ENCODE measurements at regions not wholly inside any gene's neighbourhood (a gene's known extent, or its start where the extent isn't known, plus 50 kb on each side); places are given as distances from the start of the nearest gene placed in this dataset.
A peak's percentile ranks its signal among the peaks of the same experiment; 100 is the strongest.
"Not testable (repeated sequence)": the region's sequence is repeated elsewhere in the genome, so short reads cannot be mapped to it uniquely, and the experiment has no call there.

DNA sequence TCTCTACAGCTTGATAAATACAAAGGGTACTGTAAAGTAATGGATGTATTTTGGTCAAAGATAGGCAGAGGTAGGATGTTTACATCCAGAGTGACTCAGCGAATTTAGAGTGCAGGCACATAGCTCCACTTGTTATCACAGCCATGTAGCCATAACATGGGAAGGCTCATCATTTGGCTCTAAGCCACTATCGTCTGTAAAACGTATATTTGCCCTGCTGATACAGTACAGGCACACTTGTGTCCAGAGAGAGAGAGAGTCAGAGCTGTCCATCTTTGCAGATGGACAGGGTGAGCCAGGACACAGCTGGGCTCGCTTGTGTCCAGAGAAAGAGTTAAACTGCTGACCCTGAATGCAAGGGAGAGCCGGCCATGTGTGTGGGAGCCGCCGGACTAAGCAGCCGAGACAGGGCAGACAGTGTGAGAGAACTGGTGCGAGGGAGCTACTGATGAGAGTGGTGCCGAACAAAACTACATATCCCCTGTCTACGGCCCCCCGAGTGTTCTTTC, 619.0 kb downstream of the DOK5 start:
- Histone ChIP-seq H3K36me3 (no peaks in the 10 kb centered on the region), H3K27me3 (no peaks in the 10 kb centered on the region), H3K4me1 (no peaks in the 10 kb centered on the region), H3K9me3 (no peaks in the 10 kb centered on the region), H3K27ac (no peak overlapping the region), H3K4me3 (no peak overlapping the region)
- TF ChIP-seq POLR2AphosphoS5 (IDR thresholded peaks at IDR 0.05) = no peak
- no peak for TF ChIP-seq POLR2A (IDR thresholded peaks at IDR 0.05)
- TF ChIP-seq, protein P1, sequence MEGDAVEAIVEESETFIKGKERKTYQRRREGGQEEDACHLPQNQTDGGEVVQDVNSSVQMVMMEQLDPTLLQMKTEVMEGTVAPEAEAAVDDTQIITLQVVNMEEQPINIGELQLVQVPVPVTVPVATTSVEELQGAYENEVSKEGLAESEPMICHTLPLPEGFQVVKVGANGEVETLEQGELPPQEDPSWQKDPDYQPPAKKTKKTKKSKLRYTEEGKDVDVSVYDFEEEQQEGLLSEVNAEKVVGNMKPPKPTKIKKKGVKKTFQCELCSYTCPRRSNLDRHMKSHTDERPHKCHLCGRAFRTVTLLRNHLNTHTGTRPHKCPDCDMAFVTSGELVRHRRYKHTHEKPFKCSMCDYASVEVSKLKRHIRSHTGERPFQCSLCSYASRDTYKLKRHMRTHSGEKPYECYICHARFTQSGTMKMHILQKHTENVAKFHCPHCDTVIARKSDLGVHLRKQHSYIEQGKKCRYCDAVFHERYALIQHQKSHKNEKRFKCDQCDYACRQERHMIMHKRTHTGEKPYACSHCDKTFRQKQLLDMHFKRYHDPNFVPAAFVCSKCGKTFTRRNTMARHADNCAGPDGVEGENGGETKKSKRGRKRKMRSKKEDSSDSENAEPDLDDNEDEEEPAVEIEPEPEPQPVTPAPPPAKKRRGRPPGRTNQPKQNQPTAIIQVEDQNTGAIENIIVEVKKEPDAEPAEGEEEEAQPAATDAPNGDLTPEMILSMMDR (IDR thresholded peaks at IDR 0.05) = no peak
- no peak for TF ChIP-seq EP300 (IDR thresholded peaks at IDR 0.05)
- no peak for ATAC-seq (ENCODE audit: low FRiP score in 2 of 2)
- WGBS, 2 donors = 67 to 79% methylated on average over 12 of the region's 12 CpGs
- no peak for DNase-seq

DNA sequence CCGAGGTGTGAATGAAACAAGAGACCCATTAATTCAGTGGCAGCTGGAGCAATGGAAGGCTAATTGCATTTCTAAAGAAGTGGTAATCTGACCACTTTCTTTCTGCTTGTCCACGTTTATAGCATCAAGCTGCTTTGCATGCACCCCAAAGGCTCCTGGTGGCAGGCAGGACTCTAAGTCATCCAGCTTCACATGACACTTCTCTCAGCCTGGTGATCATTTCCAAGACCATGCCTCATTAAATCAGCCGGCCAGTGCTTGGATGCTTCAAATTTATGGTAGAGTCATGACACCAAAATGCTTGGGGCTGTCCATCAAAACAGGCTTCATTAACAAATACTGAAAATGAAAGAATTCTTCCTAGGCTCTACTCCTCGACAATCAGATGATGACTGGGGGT, 614.9 kb downstream of the DOK5 start:
- Histone ChIP-seq H3K27ac (no peak overlapping the region), H3K4me3 (no peak overlapping the region), H3K27me3 (no peaks in the 10 kb centered on the region), H3K36me3 (no peaks in the 10 kb centered on the region), H3K9me3 (no peaks in the 10 kb centered on the region), H3K4me1 (no peaks in the 10 kb centered on the region)
- TF ChIP-seq EP300 (IDR thresholded peaks at IDR 0.05) (no peak), POLR2A (IDR thresholded peaks at IDR 0.05) (no peak), POLR2AphosphoS5 (IDR thresholded peaks at IDR 0.05) (no peak)
- TF ChIP-seq, protein P1 (IDR thresholded peaks at IDR 0.05) = no peak
- 53 to 57% methylated on average over 4 of the region's 4 CpGs for WGBS, 2 donors
- DNase-seq (no peak), ATAC-seq (ENCODE audit: low FRiP score in 2 of 2) (no peak)

DNA sequence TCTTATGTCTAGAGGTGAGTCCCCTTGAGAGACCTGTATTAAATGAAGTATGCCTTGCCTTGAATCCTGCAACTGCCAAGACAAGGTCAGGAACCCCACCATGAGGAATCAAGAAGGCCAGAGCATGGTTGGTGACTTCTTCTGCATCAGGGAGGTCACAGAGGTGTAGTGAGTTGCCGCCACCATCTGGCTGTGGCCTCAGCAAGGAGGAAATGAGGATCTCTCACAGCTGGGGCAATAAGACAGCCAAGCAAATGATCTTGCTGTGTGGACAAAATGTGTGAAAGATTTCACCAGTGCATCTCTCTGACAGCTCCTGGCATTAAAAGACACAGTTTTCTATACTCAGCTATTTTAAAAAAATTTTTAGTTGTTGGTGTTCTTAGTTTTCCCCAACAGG, 611.0 kb downstream of the DOK5 start:
- TF ChIP-seq EP300 (IDR thresholded peaks at IDR 0.05) = no peak
- TF ChIP-seq, protein P1 (IDR thresholded peaks at IDR 0.05) = no peak
- no peak for TF ChIP-seq POLR2AphosphoS5 (IDR thresholded peaks at IDR 0.05)
- TF ChIP-seq POLR2A (IDR thresholded peaks at IDR 0.05) = no peak
- Histone ChIP-seq H3K27ac (no peak overlapping the region), H3K27me3 (no peaks in the 10 kb centered on the region), H3K36me3 (no peaks in the 10 kb centered on the region), H3K4me1 (no peaks in the 10 kb centered on the region), H3K9me3 (no peaks in the 10 kb centered on the region), H3K4me3 (no peak overlapping the region)
- WGBS, 2 donors = 71 to 100% methylated on average over 1 of the region's 1 CpG
- DNase-seq (no peak), ATAC-seq (ENCODE audit: low FRiP score in 2 of 2) (no peak)

DNA sequence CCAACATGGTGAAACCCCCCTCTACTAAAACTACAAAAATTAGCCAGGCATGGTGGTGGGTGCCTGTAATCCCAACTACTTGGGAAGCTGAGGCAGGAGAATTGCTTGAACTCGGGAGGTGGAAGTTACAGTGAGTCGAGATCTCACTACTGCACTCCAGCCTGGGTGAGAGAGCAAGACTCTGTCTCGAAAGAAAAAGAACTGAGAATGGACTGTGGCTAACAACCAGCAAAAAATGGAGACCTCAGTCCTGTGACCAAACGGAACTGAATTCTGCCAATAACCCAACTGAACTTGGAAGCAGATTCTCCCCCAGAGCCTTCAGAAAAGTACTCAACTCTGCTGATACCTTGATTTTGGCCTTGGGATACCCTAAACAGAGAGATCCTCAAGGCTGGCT, 604.5 kb downstream of the DOK5 start:
- no peaks in the 10 kb centered on the region for H3K4me1 ChIP-seq
- no peak overlapping the region for H3K27ac ChIP-seq
- WGBS, 2 donors = 81% methylated on average over 4 of the region's 4 CpGs
- no peaks in the 10 kb centered on the region for H3K36me3 ChIP-seq
- H3K27me3 ChIP-seq = no peaks in the 10 kb centered on the region
- H3K9me3 ChIP-seq = no peaks in the 10 kb centered on the region
- H3K4me3 ChIP-seq = no peak overlapping the region
- no peak for TF ChIP-seq POLR2A (IDR thresholded peaks at IDR 0.05)
- no peak for TF ChIP-seq EP300 (IDR thresholded peaks at IDR 0.05)
- TF ChIP-seq, protein P1 (IDR thresholded peaks at IDR 0.05) = no peak
- TF ChIP-seq POLR2AphosphoS5 (IDR thresholded peaks at IDR 0.05) = no peak
- DNase-seq (no peak), ATAC-seq (ENCODE audit: low FRiP score in 2 of 2) (no peak)

DNA sequence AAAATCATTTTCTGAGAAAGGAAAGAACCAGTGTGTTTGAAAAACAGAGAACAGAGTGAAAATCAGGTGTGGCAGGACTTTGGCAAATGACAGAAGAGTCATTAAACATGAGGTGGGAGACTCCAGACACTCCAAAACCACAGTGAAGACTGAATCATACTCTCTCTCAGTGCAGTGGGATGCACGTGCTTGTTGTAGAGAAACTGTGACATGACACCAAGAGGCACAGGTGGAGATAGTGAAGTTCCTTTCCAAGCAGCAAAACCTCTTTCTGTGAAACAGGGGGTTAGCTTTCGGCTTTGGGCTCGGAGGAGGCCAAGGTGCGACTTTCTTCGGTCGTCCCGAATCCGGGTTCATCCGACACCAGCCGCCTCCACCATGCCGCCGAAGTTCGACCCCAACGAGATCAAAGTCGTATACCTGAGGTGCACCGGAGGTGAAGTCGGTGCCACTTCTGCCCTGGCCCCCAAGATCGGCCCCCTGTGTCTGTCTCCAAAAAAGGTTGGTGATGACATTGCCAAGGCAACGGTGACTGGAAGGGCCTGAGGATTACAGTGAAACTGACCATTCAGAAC, 599.0 kb downstream of the DOK5 start:
- H3K27me3 ChIP-seq; H3K9me3 ChIP-seq; H3K4me3 ChIP-seq; H3K4me1 ChIP-seq; H3K27ac ChIP-seq; ATAC-seq (ENCODE audit: low FRiP score in 2 of 2); H3K36me3 ChIP-seq: not testable (repeated sequence)
- peak in 1 of 2 donors; percentile 36 for DNase-seq
- 90 to 92% methylated on average over 19 of the region's 19 CpGs for WGBS, 2 donors
